Anterior cingulate cortex (tissue), 58 donors: ENCODE measurements at regions not wholly inside any gene's neighbourhood (a gene's known extent, or its start where the extent isn't known, plus 50 kb on each side); places are given as distances from the start of the nearest gene placed in this dataset.
A peak's percentile ranks its signal among the peaks of the same experiment; 100 is the strongest.

Source experiments
- DNase-seq, 58 donors: peaks; one replicate each; lab custom pipeline; 2025; lab: John Stamatoyannopoulos, UW

GRCh38 chr2:238979636-238980035 lies 131.8 kb downstream of the TWIST2 start:
- no peak for DNase-seq

- no peak for DNase-seq
Observed at GRCh38 chr2:238985041-238985729, 137.3 kb downstream of the TWIST2 start.

GRCh38 chr2:238985931-238986446 lies 138.1 kb downstream of the TWIST2 start:
- DNase-seq: no peak

- no peak for DNase-seq
Observed at GRCh38 chr2:238986491-238987351, 138.8 kb downstream of the TWIST2 start.

- DNase-seq: no peak
Observed at GRCh38 chr2:238987352-238987981, 139.6 kb downstream of the TWIST2 start.

- DNase-seq: no peak
Observed at GRCh38 chr2:238988105-238988504, 140.2 kb downstream of the TWIST2 start.

- DNase-seq: no peak
Observed at GRCh38 chr2:238988752-238989151, 140.9 kb downstream of the TWIST2 start.

GRCh38 chr2:238989484-238989883 lies 141.6 kb downstream of the TWIST2 start:
- DNase-seq: peak in 1 of 58 donors; percentile 35

- DNase-seq: no peak
Observed at GRCh38 chr2:238994432-238994831, 146.5 kb downstream of the TWIST2 start.

- DNase-seq: no peak
Observed at GRCh38 chr2:238994876-238995275, 147.0 kb downstream of the TWIST2 start.

- no peak for DNase-seq
Observed at GRCh38 chr2:238995634-238996033, 147.7 kb downstream of the TWIST2 start.

- no peak for DNase-seq
Observed at GRCh38 chr2:238996331-238997136, 148.6 kb downstream of the TWIST2 start.

GRCh38 chr2:238997137-238997390 lies 149.2 kb downstream of the TWIST2 start:
- no peak for DNase-seq

- no peak for DNase-seq
Observed at GRCh38 chr2:238997684-238998083, 149.8 kb downstream of the TWIST2 start.
